ENCODE measurements at regions not wholly inside any gene's neighbourhood (a gene's known extent, or its start where the extent isn't known, plus 50 kb on each side); places are given as distances from the start of the nearest gene placed in this dataset.
"Not testable (repeated sequence)": the region's sequence is repeated elsewhere in the genome, so short reads cannot be mapped to it uniquely, and the experiment has no call there.

GRCh38 chr3:71926616-71927015, 141.7 kb upstream of the PROK2 start:
- no peaks in the 10 kb centered on the region for H3K36me3 ChIP-seq (ENCODE audit: insufficient read depth, low read length)

GRCh38 chr3:71926262-71926600, 141.3 kb upstream of the PROK2 start:
- Histone ChIP-seq H2AFZ (ENCODE audit: low read depth, low read length) (no peak overlapping the region), H3K27me3 (ENCODE audit: insufficient read depth, low read length) (no peaks in the 10 kb centered on the region), H3K4me3 (ENCODE audit: low read length) (no peak overlapping the region), H3K36me3 (ENCODE audit: insufficient read depth, low read length) (no peaks in the 10 kb centered on the region), H3K9me3 (ENCODE audit: low read length) (no peaks in the 10 kb centered on the region), H3K4me1 (ENCODE audit: insufficient read depth, low read length) (no peaks in the 10 kb centered on the region)

More at GRCh38 chr3:71926616-71927015, 141.7 kb upstream of the PROK2 start:
- Histone ChIP-seq H3K27me3 (ENCODE audit: insufficient read depth, low read length) (no peaks in the 10 kb centered on the region), H3K4me3 (ENCODE audit: low read length) (no peak overlapping the region), H3K4me1 (ENCODE audit: insufficient read depth, low read length) (no peaks in the 10 kb centered on the region), H3K9me3 (ENCODE audit: low read length) (no peaks in the 10 kb centered on the region), H2AFZ (ENCODE audit: low read depth, low read length) (no peak overlapping the region)

- not testable (repeated sequence) for H3K36me3 ChIP-seq (ENCODE audit: insufficient read depth, low read length); H3K27me3 ChIP-seq (ENCODE audit: insufficient read depth, low read length); H3K9me3 ChIP-seq (ENCODE audit: low read length); H3K4me3 ChIP-seq (ENCODE audit: low read length); H3K4me1 ChIP-seq (ENCODE audit: insufficient read depth, low read length); H2AFZ ChIP-seq (ENCODE audit: low read depth, low read length)
Measured at GRCh38 chr3:71925511-71926261, 140.7 kb upstream of the PROK2 start.

GRCh38 chr3:71924721-71925120, 139.8 kb upstream of the PROK2 start:
- Histone ChIP-seq H2AFZ (ENCODE audit: low read depth, low read length) (no peak overlapping the region), H3K4me3 (ENCODE audit: low read length) (no peak overlapping the region), H3K27me3 (ENCODE audit: insufficient read depth, low read length) (no peaks in the 10 kb centered on the region)

GRCh38 chr3:71921036-71921435, 136.1 kb upstream of the PROK2 start:
- Histone ChIP-seq H3K36me3 (ENCODE audit: insufficient read depth, low read length) (no peaks in the 10 kb centered on the region), H3K4me3 (ENCODE audit: low read length) (no peak overlapping the region), H3K4me1 (ENCODE audit: insufficient read depth, low read length) (no peaks in the 10 kb centered on the region), H2AFZ (ENCODE audit: low read depth, low read length) (no peak overlapping the region), H3K27me3 (ENCODE audit: insufficient read depth, low read length) (peaks cover 2% of the 10 kb centered on the region), H3K9me3 (ENCODE audit: low read length) (no peaks in the 10 kb centered on the region)

More at GRCh38 chr3:71924721-71925120, 139.8 kb upstream of the PROK2 start:
- Histone ChIP-seq H3K9me3 (ENCODE audit: low read length) (no peaks in the 10 kb centered on the region), H3K4me1 (ENCODE audit: insufficient read depth, low read length) (no peaks in the 10 kb centered on the region), H3K36me3 (ENCODE audit: insufficient read depth, low read length) (no peaks in the 10 kb centered on the region)

GRCh38 chr3:71919572-71919971, 134.6 kb upstream of the PROK2 start:
- Histone ChIP-seq H2AFZ (ENCODE audit: low read depth, low read length) (no peak overlapping the region), H3K4me3 (ENCODE audit: low read length) (no peak overlapping the region), H3K9me3 (ENCODE audit: low read length) (no peaks in the 10 kb centered on the region), H3K36me3 (ENCODE audit: insufficient read depth, low read length) (no peaks in the 10 kb centered on the region), H3K27me3 (ENCODE audit: insufficient read depth, low read length) (peaks cover 2% of the 10 kb centered on the region), H3K4me1 (ENCODE audit: insufficient read depth, low read length) (no peaks in the 10 kb centered on the region)

- H3K27me3 ChIP-seq (ENCODE audit: insufficient read depth, low read length) = peaks cover 2% of the 10 kb centered on the region
- H3K4me1 ChIP-seq (ENCODE audit: insufficient read depth, low read length) = no peaks in the 10 kb centered on the region
- H3K4me3 ChIP-seq (ENCODE audit: low read length) = no peak overlapping the region
- no peaks in the 10 kb centered on the region for H3K9me3 ChIP-seq (ENCODE audit: low read length)
- H3K36me3 ChIP-seq (ENCODE audit: insufficient read depth, low read length) = no peaks in the 10 kb centered on the region
- H2AFZ ChIP-seq (ENCODE audit: low read depth, low read length) = no peak overlapping the region
Measured at GRCh38 chr3:71917545-71917944, 132.6 kb upstream of the PROK2 start.

- no peaks in the 10 kb centered on the region for H3K4me1 ChIP-seq (ENCODE audit: insufficient read depth, low read length)
- H3K9me3 ChIP-seq (ENCODE audit: low read length) = no peaks in the 10 kb centered on the region
- no peak overlapping the region for H2AFZ ChIP-seq (ENCODE audit: low read depth, low read length)
- H3K27me3 ChIP-seq (ENCODE audit: insufficient read depth, low read length) = peaks cover 2% of the 10 kb centered on the region
- H3K36me3 ChIP-seq (ENCODE audit: insufficient read depth, low read length) = no peaks in the 10 kb centered on the region
- H3K4me3 ChIP-seq (ENCODE audit: low read length) = no peak overlapping the region
Measured at GRCh38 chr3:71916747-71917369, 131.9 kb upstream of the PROK2 start.

- Histone ChIP-seq H2AFZ (ENCODE audit: low read depth, low read length) (no peak overlapping the region), H3K4me3 (ENCODE audit: low read length) (no peak overlapping the region), H3K4me1 (ENCODE audit: insufficient read depth, low read length) (no peaks in the 10 kb centered on the region), H3K27me3 (ENCODE audit: insufficient read depth, low read length) (no peaks in the 10 kb centered on the region), H3K36me3 (ENCODE audit: insufficient read depth, low read length) (no peaks in the 10 kb centered on the region), H3K9me3 (ENCODE audit: low read length) (no peaks in the 10 kb centered on the region)
Measured at GRCh38 chr3:71912839-71913495, 128.0 kb upstream of the PROK2 start.

- H3K36me3 ChIP-seq (ENCODE audit: insufficient read depth, low read length) = no peaks in the 10 kb centered on the region
- no peak overlapping the region for H3K4me3 ChIP-seq (ENCODE audit: low read length)
- H3K4me1 ChIP-seq (ENCODE audit: insufficient read depth, low read length) = no peaks in the 10 kb centered on the region
- H3K9me3 ChIP-seq (ENCODE audit: low read length) = no peaks in the 10 kb centered on the region
- no peaks in the 10 kb centered on the region for H3K27me3 ChIP-seq (ENCODE audit: insufficient read depth, low read length)
- H2AFZ ChIP-seq (ENCODE audit: low read depth, low read length) = no peak overlapping the region
Measured at GRCh38 chr3:71910108-71910507, 125.2 kb upstream of the PROK2 start.

- no peaks in the 10 kb centered on the region for H3K9me3 ChIP-seq (ENCODE audit: low read length)
- no peak overlapping the region for H2AFZ ChIP-seq (ENCODE audit: low read depth, low read length)
- no peaks in the 10 kb centered on the region for H3K27me3 ChIP-seq (ENCODE audit: insufficient read depth, low read length)
- no peaks in the 10 kb centered on the region for H3K4me1 ChIP-seq (ENCODE audit: insufficient read depth, low read length)
- H3K36me3 ChIP-seq (ENCODE audit: insufficient read depth, low read length) = no peaks in the 10 kb centered on the region
- no peak overlapping the region for H3K4me3 ChIP-seq (ENCODE audit: low read length)
Measured at GRCh38 chr3:71907996-71908395, 123.0 kb upstream of the PROK2 start.

- Histone ChIP-seq H3K4me1 (ENCODE audit: insufficient read depth, low read length) (no peaks in the 10 kb centered on the region), H3K9me3 (ENCODE audit: low read length) (no peaks in the 10 kb centered on the region), H3K4me3 (ENCODE audit: low read length) (no peak overlapping the region), H3K27me3 (ENCODE audit: insufficient read depth, low read length) (no peaks in the 10 kb centered on the region), H2AFZ (ENCODE audit: low read depth, low read length) (no peak overlapping the region), H3K36me3 (ENCODE audit: insufficient read depth, low read length) (no peaks in the 10 kb centered on the region)
Measured at GRCh38 chr3:71906976-71907375, 122.0 kb upstream of the PROK2 start.

GRCh38 chr3:71905426-71905825, 120.5 kb upstream of the PROK2 start:
- Histone ChIP-seq H3K27me3 (ENCODE audit: insufficient read depth, low read length) (no peaks in the 10 kb centered on the region), H3K4me3 (ENCODE audit: low read length) (no peak overlapping the region), H3K4me1 (ENCODE audit: insufficient read depth, low read length) (no peaks in the 10 kb centered on the region), H3K9me3 (ENCODE audit: low read length) (no peaks in the 10 kb centered on the region), H3K36me3 (ENCODE audit: insufficient read depth, low read length) (no peaks in the 10 kb centered on the region), H2AFZ (ENCODE audit: low read depth, low read length) (no peak overlapping the region)

Data from neuron (in vitro differentiated cells).